ENCODE measurements at regions not wholly inside any gene's neighbourhood (a gene's known extent, or its start where the extent isn't known, plus 50 kb on each side); places are given as distances from the start of the nearest gene placed in this dataset.
A peak's percentile ranks its signal among the peaks of the same experiment; 100 is the strongest.
"Not testable (repeated sequence)": the region's sequence is repeated elsewhere in the genome, so short reads cannot be mapped to it uniquely, and the experiment has no call there.

DNA sequence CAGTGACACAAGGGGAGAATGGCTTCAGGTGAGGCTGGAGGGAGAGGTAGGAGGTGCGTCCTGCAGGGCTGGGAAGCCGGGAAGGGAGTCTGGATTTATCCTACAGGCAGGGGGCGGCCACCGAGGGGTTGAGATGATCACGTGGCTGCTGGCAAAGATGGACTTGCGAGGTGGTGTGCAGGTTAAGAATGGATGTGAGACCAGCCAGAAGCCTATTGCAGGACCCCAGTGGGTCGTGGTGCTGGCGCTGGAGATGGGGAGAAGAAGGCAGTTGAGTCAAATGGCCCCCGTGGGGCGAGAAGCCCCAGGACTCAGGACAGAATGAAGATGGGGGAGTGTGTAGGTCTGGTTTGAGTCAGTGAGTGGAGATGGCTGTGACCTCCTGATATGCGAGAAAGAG is 183.1 kb downstream of the FAM43A start:
- H3K27me3 Mint-ChIP-seq = peaks cover 17% of the 10 kb centered on the region
- H3K4me1 Mint-ChIP-seq = peaks cover 8 to 24% (median 8%) of the 10 kb centered on the region in 3 donors
- no peak overlapping the region for H3K4me3 Mint-ChIP-seq
- H3K9me3 Mint-ChIP-seq = peaks cover 0 to 1% (median 0%) of the 10 kb centered on the region in 3 donors
- H3K36me3 Mint-ChIP-seq = peaks cover 2% of the 10 kb centered on the region
- H3K27ac Mint-ChIP-seq = peak overlapping the region in 1 of 3 donors; percentile 43

- no peak overlapping the region for H3K27ac Mint-ChIP-seq
- H3K4me1 Mint-ChIP-seq = peaks cover 8 to 27% (median 11%) of the 10 kb centered on the region in 3 donors
- peaks cover 0 to 1% (median 0%) of the 10 kb centered on the region in 3 donors for H3K9me3 Mint-ChIP-seq
- peaks cover 2% of the 10 kb centered on the region for H3K36me3 Mint-ChIP-seq
- peaks cover 17% of the 10 kb centered on the region for H3K27me3 Mint-ChIP-seq
- peak overlapping the region in 1 of 4 donors; percentile 71 for H3K4me3 Mint-ChIP-seq
Measured at GRCh38 chr3:194869482-194870169, 183.9 kb downstream of the FAM43A start.

DNA sequence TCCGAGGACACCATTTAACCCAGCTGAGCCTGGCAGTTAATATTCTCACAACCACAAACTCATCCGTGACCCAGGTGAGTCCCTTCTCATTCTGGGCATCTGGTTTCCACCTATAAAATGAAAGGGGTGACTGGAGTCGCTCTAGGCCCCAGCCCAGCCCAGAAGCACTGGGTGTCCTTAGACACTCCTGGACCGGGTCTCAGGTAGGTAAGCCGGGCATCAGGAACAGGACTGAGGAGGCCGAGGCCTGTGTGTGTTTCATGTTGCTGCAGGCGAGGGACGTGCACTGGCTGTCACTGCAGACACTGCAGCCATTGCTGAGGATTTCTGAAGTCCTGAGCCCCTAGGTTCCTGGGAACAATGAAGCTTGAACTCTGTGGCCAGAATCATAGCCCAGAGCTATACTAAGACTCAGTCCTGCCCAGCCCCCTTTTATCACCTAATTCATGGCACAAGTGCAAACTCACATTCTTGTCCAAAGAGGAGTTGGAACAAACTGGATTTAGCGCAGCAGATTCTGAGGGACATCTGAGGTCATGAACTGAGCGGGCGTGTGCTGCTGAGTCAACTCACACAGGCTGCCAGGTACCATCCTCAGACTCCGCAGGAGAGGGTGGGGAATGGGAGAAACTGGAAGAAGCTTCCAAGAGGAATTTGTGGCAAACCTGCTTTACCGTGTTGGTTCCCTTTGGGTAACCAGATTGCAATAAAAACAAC is 184.9 kb downstream of the FAM43A start:
- peaks cover 14% of the 10 kb centered on the region for H3K27me3 Mint-ChIP-seq
- no peak overlapping the region for H3K4me3 Mint-ChIP-seq
- H3K9me3 Mint-ChIP-seq = peaks cover 0 to 2% (median 1%) of the 10 kb centered on the region in 3 donors
- H3K36me3 Mint-ChIP-seq = peaks cover 2% of the 10 kb centered on the region
- no peak overlapping the region for H3K27ac Mint-ChIP-seq
- peaks cover 11 to 23% (median 11%) of the 10 kb centered on the region in 3 donors for H3K4me1 Mint-ChIP-seq

DNA sequence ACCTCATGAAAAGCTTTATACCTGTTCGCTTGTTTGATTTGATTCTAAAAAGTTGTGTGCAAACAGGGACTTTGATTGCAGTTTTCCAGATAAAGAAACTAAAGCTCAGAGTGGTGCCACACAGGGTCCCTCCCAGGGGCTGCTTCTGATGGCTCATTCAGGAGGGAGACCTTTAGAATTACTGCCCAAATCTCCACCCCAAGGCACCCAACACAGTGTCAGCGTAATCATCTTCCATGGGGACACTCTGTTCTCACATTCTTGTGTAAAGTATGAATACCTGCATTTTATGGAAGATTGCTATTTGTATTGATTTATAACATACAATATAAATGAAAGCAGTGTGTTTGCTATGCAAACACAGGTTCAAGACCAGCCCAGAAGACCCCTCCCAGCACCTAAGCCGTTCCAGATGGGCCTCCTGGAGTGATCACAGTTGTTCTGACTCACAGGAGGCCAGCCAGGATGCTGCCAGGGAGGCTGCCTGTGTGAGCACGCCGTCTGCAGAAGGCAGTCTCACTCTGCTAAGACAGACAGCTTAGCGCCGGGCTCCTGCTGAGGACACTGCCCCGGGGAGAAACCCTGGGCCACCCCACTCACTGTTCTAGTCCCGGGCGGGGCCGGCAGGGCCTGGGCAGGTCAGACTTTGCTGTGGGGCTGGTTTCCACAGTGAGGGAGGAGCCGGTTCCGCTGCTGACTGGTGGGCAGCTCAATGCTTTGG is 185.6 kb downstream of the FAM43A start:
- peak overlapping the region in 2 of 4 donors; percentile 82 to 90 for H3K4me3 Mint-ChIP-seq
- peaks cover 2% of the 10 kb centered on the region for H3K36me3 Mint-ChIP-seq
- peaks cover 0 to 2% (median 1%) of the 10 kb centered on the region in 3 donors for H3K9me3 Mint-ChIP-seq
- H3K4me1 Mint-ChIP-seq = peaks cover 11 to 19% (median 11%) of the 10 kb centered on the region in 3 donors
- H3K27ac Mint-ChIP-seq = peak overlapping the region in 1 of 3 donors; percentile 74
- peaks cover 12% of the 10 kb centered on the region for H3K27me3 Mint-ChIP-seq

GRCh38 chr3:194871864-194872668 is 186.4 kb downstream of the FAM43A start:
- peak overlapping the region in 2 of 3 donors; percentile 7 to 74 for H3K27ac Mint-ChIP-seq
- peak overlapping the region in 3 of 4 donors; percentile 47 to 90 (median 82) for H3K4me3 Mint-ChIP-seq
- peaks cover 0 to 2% (median 1%) of the 10 kb centered on the region in 3 donors for H3K9me3 Mint-ChIP-seq
- H3K36me3 Mint-ChIP-seq = peaks cover 2% of the 10 kb centered on the region
- peaks cover 11 to 19% (median 13%) of the 10 kb centered on the region in 3 donors for H3K4me1 Mint-ChIP-seq
- peaks cover 11% of the 10 kb centered on the region for H3K27me3 Mint-ChIP-seq

DNA sequence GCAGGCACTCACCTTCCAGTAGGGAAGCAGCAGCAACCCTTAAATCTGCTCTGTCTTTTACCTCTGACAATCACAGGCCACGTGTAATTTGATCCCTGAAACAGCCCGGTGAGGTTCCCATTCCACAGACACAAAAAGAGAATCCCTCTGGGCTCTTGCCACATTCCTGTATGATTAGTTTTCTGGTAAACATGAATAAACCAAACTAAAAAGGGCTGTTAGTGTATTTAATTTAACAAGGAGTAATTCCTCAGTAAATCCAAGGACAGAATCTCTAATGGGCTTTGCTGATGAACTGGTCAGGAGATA is 186.9 kb downstream of the FAM43A start:
- peak overlapping the region in 1 of 4 donors; percentile 10 for H3K4me3 Mint-ChIP-seq
- no peak overlapping the region for H3K27ac Mint-ChIP-seq
- peaks cover 9% of the 10 kb centered on the region for H3K27me3 Mint-ChIP-seq
- H3K9me3 Mint-ChIP-seq = peaks cover 0 to 2% (median 1%) of the 10 kb centered on the region in 3 donors
- peaks cover 2% of the 10 kb centered on the region for H3K36me3 Mint-ChIP-seq
- peaks cover 11 to 19% (median 16%) of the 10 kb centered on the region in 3 donors for H3K4me1 Mint-ChIP-seq

GRCh38 chr3:194873474-194873873 is 187.8 kb downstream of the FAM43A start:
- not testable (repeated sequence) for H3K9me3 Mint-ChIP-seq, H3K27me3 Mint-ChIP-seq, H3K4me3 Mint-ChIP-seq, H3K36me3 Mint-ChIP-seq, H3K27ac Mint-ChIP-seq
- H3K4me1 Mint-ChIP-seq = peaks cover 11 to 19% (median 16%) of the 10 kb centered on the region in 3 donors

- H3K4me1 Mint-ChIP-seq = peaks cover 13 to 21% (median 16%) of the 10 kb centered on the region in 3 donors
- no peak overlapping the region for H3K4me3 Mint-ChIP-seq
- H3K27ac Mint-ChIP-seq = no peak overlapping the region
- no peaks in the 10 kb centered on the region for H3K36me3 Mint-ChIP-seq
- peaks cover 0 to 2% (median 0%) of the 10 kb centered on the region in 3 donors for H3K9me3 Mint-ChIP-seq
- H3K27me3 Mint-ChIP-seq = peaks cover 5% of the 10 kb centered on the region
Measured at GRCh38 chr3:194874206-194874605, 188.5 kb downstream of the FAM43A start.

- H3K27ac Mint-ChIP-seq = no peak overlapping the region
- H3K4me3 Mint-ChIP-seq = no peak overlapping the region
Measured at GRCh38 chr3:194874783-194875182, 189.1 kb downstream of the FAM43A start.

GRCh38 chr3:194875581-194876402 is 190.1 kb downstream of the FAM43A start:
- peaks cover 9% of the 10 kb centered on the region for H3K27me3 Mint-ChIP-seq
- peak overlapping the region in 2 of 3 donors; percentile 47 to 71 for H3K27ac Mint-ChIP-seq
- peaks cover 15 to 29% (median 19%) of the 10 kb centered on the region in 3 donors for H3K4me1 Mint-ChIP-seq

More at GRCh38 chr3:194874783-194875182, 189.1 kb downstream of the FAM43A start:
- H3K36me3 Mint-ChIP-seq = no peaks in the 10 kb centered on the region
- peaks cover 0 to 2% (median 0%) of the 10 kb centered on the region in 3 donors for H3K9me3 Mint-ChIP-seq
- H3K27me3 Mint-ChIP-seq = peaks cover 9% of the 10 kb centered on the region
- peaks cover 15 to 26% (median 19%) of the 10 kb centered on the region in 3 donors for H3K4me1 Mint-ChIP-seq

GRCh38 chr3:194876403-194877095 is 190.9 kb downstream of the FAM43A start:
- peaks cover 0 to 2% (median 0%) of the 10 kb centered on the region in 3 donors for H3K9me3 Mint-ChIP-seq
- H3K27me3 Mint-ChIP-seq = peaks cover 9% of the 10 kb centered on the region
- H3K4me1 Mint-ChIP-seq = peaks cover 14 to 28% (median 18%) of the 10 kb centered on the region in 3 donors
- no peak overlapping the region for H3K27ac Mint-ChIP-seq
- no peaks in the 10 kb centered on the region for H3K36me3 Mint-ChIP-seq
- no peak overlapping the region for H3K4me3 Mint-ChIP-seq

More at GRCh38 chr3:194875581-194876402, 190.1 kb downstream of the FAM43A start:
- peaks cover 0 to 2% (median 0%) of the 10 kb centered on the region in 3 donors for H3K9me3 Mint-ChIP-seq
- no peaks in the 10 kb centered on the region for H3K36me3 Mint-ChIP-seq
- no peak overlapping the region for H3K4me3 Mint-ChIP-seq

- no peak overlapping the region for H3K27ac Mint-ChIP-seq
- peaks cover 7 to 19% (median 12%) of the 10 kb centered on the region in 3 donors for H3K4me1 Mint-ChIP-seq
- H3K4me3 Mint-ChIP-seq = no peak overlapping the region
- H3K36me3 Mint-ChIP-seq = no peaks in the 10 kb centered on the region
- peaks cover 6% of the 10 kb centered on the region for H3K27me3 Mint-ChIP-seq
- peaks cover 0 to 2% (median 0%) of the 10 kb centered on the region in 3 donors for H3K9me3 Mint-ChIP-seq
Measured at GRCh38 chr3:194877291-194878119, 191.8 kb downstream of the FAM43A start.

Data from IgD-negative memory B cell (primary cell).